ENCODE measurements at regions not wholly inside any gene's neighbourhood (a gene's known extent, or its start where the extent isn't known, plus 50 kb on each side); places are given as distances from the start of the nearest gene placed in this dataset.

DNA sequence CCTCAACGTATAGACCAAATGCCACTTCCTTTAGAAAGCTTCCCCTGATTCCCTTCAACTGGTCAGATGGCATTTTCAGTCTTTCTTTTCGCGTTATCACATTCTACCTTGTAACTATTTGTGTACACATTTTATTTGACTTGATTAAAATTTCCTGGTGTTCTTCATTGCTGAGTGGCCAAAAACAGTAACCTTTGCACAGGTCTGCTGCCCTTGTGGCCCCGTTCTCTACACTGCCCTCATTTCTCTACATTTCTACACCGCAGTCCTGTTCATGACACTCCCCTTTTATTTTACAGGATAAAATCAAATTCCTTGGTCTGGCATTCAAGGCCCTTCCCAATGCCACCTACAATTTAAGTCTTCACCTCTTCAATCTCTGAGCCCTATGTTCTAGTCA is 334.2 kb upstream of the SLC30A5 start:
- ATAC-seq (ENCODE audit: insufficient read depth, low read depth): no peak
- Histone ChIP-seq H3K79me2 (ENCODE audit: insufficient read depth, low read length) (no peaks in the 10 kb centered on the region), H3K4me3 (ENCODE audit: low read depth in 1 of 2, low read length in 2 of 2) (no peak overlapping the region), H3K9ac (ENCODE audit: low read depth, low read length) (no peak overlapping the region), H3K27ac (ENCODE audit: low read length) (no peak overlapping the region), H3K36me3 (ENCODE audit: insufficient read depth, low read length) (no peaks in the 10 kb centered on the region), H4K20me1 (ENCODE audit: insufficient read depth, low read length) (no peaks in the 10 kb centered on the region), H3K4me2 (ENCODE audit: insufficient read depth, low read length) (no peak overlapping the region), H3K27me3 (ENCODE audit: insufficient read depth, low read length, poor library complexity) (no peaks in the 10 kb centered on the region), H3K9me3 (ENCODE audit: insufficient read depth, low read length, severe bottlenecking) (no peaks in the 10 kb centered on the region), H2AFZ (ENCODE audit: low read depth, low read length) (no peak overlapping the region), H3K4me1 (ENCODE audit: insufficient read depth, low read length) (no peaks in the 10 kb centered on the region)
- TF ChIP-seq CTCF (IDR thresholded peaks at IDR 0.05; ENCODE audit: borderline replicate concordance, extremely low read depth, low read length, poor library complexity, severe bottlenecking) (no peak), EZH2 (IDR thresholded peaks at IDR 0.05; ENCODE audit: borderline replicate concordance, low read depth, low read length, severe bottlenecking) (no peak)
- no peak for DNase-seq

- no peaks in the 10 kb centered on the region for H3K36me3 ChIP-seq (ENCODE audit: insufficient read depth, low read length)
- no peak for ATAC-seq (ENCODE audit: insufficient read depth, low read depth)
- H3K27ac ChIP-seq (ENCODE audit: low read length): no peak overlapping the region
- H3K79me2 ChIP-seq (ENCODE audit: insufficient read depth, low read length): no peaks in the 10 kb centered on the region
- no peak overlapping the region for H2AFZ ChIP-seq (ENCODE audit: low read depth, low read length)
- no peak for DNase-seq
- no peak overlapping the region for H3K9ac ChIP-seq (ENCODE audit: low read depth, low read length)
- no peak for TF ChIP-seq EZH2 (IDR thresholded peaks at IDR 0.05; ENCODE audit: borderline replicate concordance, low read depth, low read length, severe bottlenecking)
- TF ChIP-seq CTCF (IDR thresholded peaks at IDR 0.05; ENCODE audit: borderline replicate concordance, extremely low read depth, low read length, poor library complexity, severe bottlenecking): no peak
- no peaks in the 10 kb centered on the region for H3K4me1 ChIP-seq (ENCODE audit: insufficient read depth, low read length)
- no peaks in the 10 kb centered on the region for H3K9me3 ChIP-seq (ENCODE audit: insufficient read depth, low read length, severe bottlenecking)
- H3K4me2 ChIP-seq (ENCODE audit: insufficient read depth, low read length): no peak overlapping the region
- H3K4me3 ChIP-seq (ENCODE audit: low read depth in 1 of 2, low read length in 2 of 2): no peak overlapping the region
- H3K27me3 ChIP-seq (ENCODE audit: insufficient read depth, low read length, poor library complexity): no peaks in the 10 kb centered on the region
- H4K20me1 ChIP-seq (ENCODE audit: insufficient read depth, low read length): no peaks in the 10 kb centered on the region
These were observed 331.6 kb upstream of the SLC30A5 start for GRCh38 chr5:68762201-68762600.

GRCh38 chr5:68766952-68767464 is 326.8 kb upstream of the SLC30A5 start:
- Histone ChIP-seq H3K36me3 (ENCODE audit: insufficient read depth, low read length) (no peaks in the 10 kb centered on the region), H2AFZ (ENCODE audit: low read depth, low read length) (no peak overlapping the region), H3K4me2 (ENCODE audit: insufficient read depth, low read length) (no peak overlapping the region), H3K9ac (ENCODE audit: low read depth, low read length) (no peak overlapping the region), H3K27ac (ENCODE audit: low read length) (no peak overlapping the region), H4K20me1 (ENCODE audit: insufficient read depth, low read length) (no peaks in the 10 kb centered on the region), H3K27me3 (ENCODE audit: insufficient read depth, low read length, poor library complexity) (no peaks in the 10 kb centered on the region), H3K4me3 (ENCODE audit: low read depth in 1 of 2, low read length in 2 of 2) (no peak overlapping the region), H3K4me1 (ENCODE audit: insufficient read depth, low read length) (no peaks in the 10 kb centered on the region), H3K9me3 (ENCODE audit: insufficient read depth, low read length, severe bottlenecking) (no peaks in the 10 kb centered on the region), H3K79me2 (ENCODE audit: insufficient read depth, low read length) (no peaks in the 10 kb centered on the region)
- DNase-seq (no peak), ATAC-seq (ENCODE audit: insufficient read depth, low read depth) (no peak)
- TF ChIP-seq EZH2 (IDR thresholded peaks at IDR 0.05; ENCODE audit: borderline replicate concordance, low read depth, low read length, severe bottlenecking): no peak
- no peak for TF ChIP-seq CTCF (IDR thresholded peaks at IDR 0.05; ENCODE audit: borderline replicate concordance, extremely low read depth, low read length, poor library complexity, severe bottlenecking)

DNA sequence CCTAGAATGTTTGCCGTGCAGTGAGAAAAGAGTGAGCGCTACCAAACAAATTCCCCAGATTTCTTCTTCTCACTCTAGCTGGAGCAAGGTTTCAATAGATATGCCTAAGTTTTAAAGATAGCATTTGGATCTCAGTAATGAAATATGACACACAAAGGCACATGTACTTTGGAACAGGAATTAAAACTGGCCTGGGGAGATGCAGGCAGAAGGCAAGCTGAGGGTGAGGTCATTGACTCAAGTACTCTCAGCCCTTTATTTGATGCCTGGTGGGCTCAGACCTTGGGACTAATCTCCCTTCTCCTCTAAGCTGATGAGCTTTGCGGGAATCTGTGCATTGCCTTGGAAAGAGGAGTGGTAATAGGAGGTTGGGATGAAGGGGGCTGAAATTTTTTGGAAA is 323.3 kb upstream of the SLC30A5 start:
- DNase-seq (no peak), ATAC-seq (ENCODE audit: insufficient read depth, low read depth) (no peak)
- no peak overlapping the region for H2AFZ ChIP-seq (ENCODE audit: low read depth, low read length)

More for the DNA sequence above, 323.3 kb upstream of the SLC30A5 start:
- TF ChIP-seq CTCF (IDR thresholded peaks at IDR 0.05; ENCODE audit: borderline replicate concordance, extremely low read depth, low read length, poor library complexity, severe bottlenecking): no peak
- no peak for TF ChIP-seq EZH2 (IDR thresholded peaks at IDR 0.05; ENCODE audit: borderline replicate concordance, low read depth, low read length, severe bottlenecking)
- no peak overlapping the region for H3K27ac ChIP-seq (ENCODE audit: low read length)
- no peak overlapping the region for H3K9ac ChIP-seq (ENCODE audit: low read depth, low read length)
- H3K4me1 ChIP-seq (ENCODE audit: insufficient read depth, low read length): no peaks in the 10 kb centered on the region
- no peak overlapping the region for H3K4me3 ChIP-seq (ENCODE audit: low read depth in 1 of 2, low read length in 2 of 2)
- H3K4me2 ChIP-seq (ENCODE audit: insufficient read depth, low read length): no peak overlapping the region
- no peaks in the 10 kb centered on the region for H4K20me1 ChIP-seq (ENCODE audit: insufficient read depth, low read length)
- no peaks in the 10 kb centered on the region for H3K9me3 ChIP-seq (ENCODE audit: insufficient read depth, low read length, severe bottlenecking)
- no peaks in the 10 kb centered on the region for H3K79me2 ChIP-seq (ENCODE audit: insufficient read depth, low read length)
- no peaks in the 10 kb centered on the region for H3K36me3 ChIP-seq (ENCODE audit: insufficient read depth, low read length)
- no peaks in the 10 kb centered on the region for H3K27me3 ChIP-seq (ENCODE audit: insufficient read depth, low read length, poor library complexity)

Measured in DND-41 (cell line).